ENCODE measurements at regions not wholly inside any gene's neighbourhood (a gene's known extent, or its start where the extent isn't known, plus 50 kb on each side); places are given as distances from the start of the nearest gene placed in this dataset.

DNA sequence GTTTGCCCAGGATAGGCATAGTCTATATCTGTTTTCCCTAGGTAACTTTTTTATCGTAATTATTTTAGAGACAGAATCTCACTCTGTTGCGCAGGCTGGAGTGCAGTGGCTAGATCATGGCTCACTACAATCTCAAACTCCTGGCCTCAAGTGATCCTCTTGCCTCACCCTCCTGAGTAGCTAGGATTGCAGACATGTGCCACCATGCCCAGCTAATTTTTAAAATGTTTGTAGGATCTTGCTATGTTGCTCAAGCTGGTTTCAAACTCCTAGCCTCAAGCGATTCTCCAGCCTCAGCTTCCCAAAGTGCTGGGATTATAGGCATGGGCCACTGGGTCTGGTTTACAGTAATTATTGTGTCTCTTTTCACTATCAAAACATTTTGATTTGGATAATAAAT is 58.6 kb upstream of the SOX13 start:
- TF ChIP-seq CTCF (conservative IDR thresholded peaks at IDR 0.05; ENCODE audit: low read length) (no peak), EZH2phosphoT487 (IDR thresholded peaks at IDR 0.05; ENCODE audit: borderline replicate concordance) (no peak)
